Esophagus muscularis mucosa (tissue), 4 donors: ENCODE measurements at regions not wholly inside any gene's neighbourhood (a gene's known extent, or its start where the extent isn't known, plus 50 kb on each side); places are given as distances from the start of the nearest gene placed in this dataset.

Experiments
- EP300 ChIP-seq: sonication (generic); formaldehyde crosslinking; IDR thresholded peaks from one replicate; pipeline ENCODE4 v1.6.1; 2017; ENCODE audit warnings: antibody characterized with exemption
- POLR2A ChIP-seq: fragments of 450-650 bp; IDR thresholded peaks from one replicate; pipeline ENCODE4 v1.6.1; 2017; ENCODE audit warnings: antibody characterized with exemption, moderate library complexity, mild to moderate bottlenecking, low read depth
- POLR2AphosphoS5 ChIP-seq, 2 donors: sonication (generic); formaldehyde crosslinking; IDR thresholded peaks; one replicate each; pipeline ENCODE4 v1.6.1; 2017; ENCODE audit warnings: antibody characterized with exemption in 2 of 2
- TF ChIP-seq, protein P1 (sequence below), 3 experiments: fragments of 200-600 bp in 2 of 3; fragments of 450-650 bp in 1 of 3; sonication (generic) in 2 of 3; IDR thresholded peaks; one replicate each; pipeline ENCODE4 v1.5.1; 2017 to 2019; ENCODE audit warnings: antibody characterized with exemption in 3 of 3, mild to moderate bottlenecking in 2 of 3, moderate library complexity in 1 of 3

DNA sequence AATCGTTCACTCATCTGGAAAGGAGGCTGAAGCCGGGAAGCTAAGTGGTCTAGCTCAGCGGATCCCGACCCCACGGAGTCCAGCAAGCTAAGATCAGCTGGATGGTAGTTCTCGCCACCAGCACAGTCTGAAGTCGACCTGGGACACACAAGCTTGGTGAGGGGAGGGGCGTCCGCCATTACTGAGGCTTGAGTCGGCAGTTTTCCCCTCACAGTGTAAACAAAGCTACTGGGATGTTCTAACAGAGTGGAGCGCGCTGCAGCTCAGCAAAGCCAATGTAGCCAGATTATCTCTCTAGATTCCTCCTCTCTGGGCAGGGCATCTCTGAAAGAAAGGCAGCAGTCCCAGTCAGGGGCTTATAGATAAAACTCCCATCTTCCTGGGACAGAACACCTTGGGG, 555.4 kb downstream of the BCOR start:
- TF ChIP-seq, protein P1, sequence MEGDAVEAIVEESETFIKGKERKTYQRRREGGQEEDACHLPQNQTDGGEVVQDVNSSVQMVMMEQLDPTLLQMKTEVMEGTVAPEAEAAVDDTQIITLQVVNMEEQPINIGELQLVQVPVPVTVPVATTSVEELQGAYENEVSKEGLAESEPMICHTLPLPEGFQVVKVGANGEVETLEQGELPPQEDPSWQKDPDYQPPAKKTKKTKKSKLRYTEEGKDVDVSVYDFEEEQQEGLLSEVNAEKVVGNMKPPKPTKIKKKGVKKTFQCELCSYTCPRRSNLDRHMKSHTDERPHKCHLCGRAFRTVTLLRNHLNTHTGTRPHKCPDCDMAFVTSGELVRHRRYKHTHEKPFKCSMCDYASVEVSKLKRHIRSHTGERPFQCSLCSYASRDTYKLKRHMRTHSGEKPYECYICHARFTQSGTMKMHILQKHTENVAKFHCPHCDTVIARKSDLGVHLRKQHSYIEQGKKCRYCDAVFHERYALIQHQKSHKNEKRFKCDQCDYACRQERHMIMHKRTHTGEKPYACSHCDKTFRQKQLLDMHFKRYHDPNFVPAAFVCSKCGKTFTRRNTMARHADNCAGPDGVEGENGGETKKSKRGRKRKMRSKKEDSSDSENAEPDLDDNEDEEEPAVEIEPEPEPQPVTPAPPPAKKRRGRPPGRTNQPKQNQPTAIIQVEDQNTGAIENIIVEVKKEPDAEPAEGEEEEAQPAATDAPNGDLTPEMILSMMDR (IDR thresholded peaks at IDR 0.05), result no peak
- TF ChIP-seq POLR2A, result no peak
- TF ChIP-seq POLR2AphosphoS5 (IDR thresholded peaks at IDR 0.05), result no peak
- TF ChIP-seq EP300, result no peak
